HEK293T (cell line): ENCODE measurements at regions not wholly inside any gene's neighbourhood (a gene's known extent, or its start where the extent isn't known, plus 50 kb on each side); places are given as distances from the start of the nearest gene placed in this dataset.

Experiments
- BHLHE40 ChIP-seq: fragments of 450-650 bp; IDR thresholded peaks from 2 replicates; pipeline ENCODE4 v1.6.1; 2016; ENCODE audit warnings: mild to moderate bottlenecking, moderate library complexity, borderline replicate concordance
- CTBP1 ChIP-seq: fragments of 450-650 bp; IDR thresholded peaks from 2 replicates; pipeline ENCODE4 v1.6.1; 2016; ENCODE audit warnings: borderline replicate concordance
- ELF4 ChIP-seq: fragments of 450-650 bp; IDR thresholded peaks from 2 replicates; pipeline ENCODE4 v1.6.1; 2017; ENCODE audit warnings: antibody characterized with exemption
- FOXA1 ChIP-seq: fragments of 450-650 bp; IDR thresholded peaks from 2 replicates; pipeline ENCODE4 v1.6.1; 2016; ENCODE audit warnings: mild to moderate bottlenecking
- FOXK2 ChIP-seq: fragments of 450-650 bp; IDR thresholded peaks from 2 replicates; pipeline ENCODE4 v1.6.1; 2016; ENCODE audit warnings: mild to moderate bottlenecking
- HDGF ChIP-seq: fragments of 450-650 bp; IDR thresholded peaks from 2 replicates; pipeline ENCODE4 v1.6.1; 2017; ENCODE audit warnings: antibody characterized with exemption, borderline replicate concordance
- LEF1 ChIP-seq: fragments of 450-650 bp; IDR thresholded peaks from 2 replicates; pipeline ENCODE4 v1.6.1; 2017; ENCODE audit warnings: mild to moderate bottlenecking, borderline replicate concordance
- SP1 ChIP-seq: fragments of 450-650 bp; IDR thresholded peaks from 2 replicates; pipeline ENCODE4 v1.6.1; 2017
- SUZ12 ChIP-seq: fragments of 450-650 bp; IDR thresholded peaks from 2 replicates; pipeline ENCODE4 v1.6.1; 2016; ENCODE audit warnings: mild to moderate bottlenecking
- TARDBP ChIP-seq: fragments of 450-650 bp; IDR thresholded peaks from 2 replicates; pipeline ENCODE4 v1.6.1; 2016

GRCh38 chr1:165069829-165070228 lies 286.7 kb downstream of the LMX1A start:
- no peak for TF ChIP-seq SP1
- no peak for TF ChIP-seq HDGF
- TF ChIP-seq SUZ12: no peak
- TF ChIP-seq FOXA1: no peak
- no peak for TF ChIP-seq BHLHE40
- TF ChIP-seq CTBP1: no peak
- no peak for TF ChIP-seq ELF4
- no peak for TF ChIP-seq TARDBP
- TF ChIP-seq LEF1: no peak
- TF ChIP-seq FOXK2: no peak
